ENCODE measurements at regions not wholly inside any gene's neighbourhood (a gene's known extent, or its start where the extent isn't known, plus 50 kb on each side); places are given as distances from the start of the nearest gene placed in this dataset.
A peak's percentile ranks its signal among the peaks of the same experiment; 100 is the strongest.
"Not testable (repeated sequence)": the region's sequence is repeated elsewhere in the genome, so short reads cannot be mapped to it uniquely, and the experiment has no call there.

DNA sequence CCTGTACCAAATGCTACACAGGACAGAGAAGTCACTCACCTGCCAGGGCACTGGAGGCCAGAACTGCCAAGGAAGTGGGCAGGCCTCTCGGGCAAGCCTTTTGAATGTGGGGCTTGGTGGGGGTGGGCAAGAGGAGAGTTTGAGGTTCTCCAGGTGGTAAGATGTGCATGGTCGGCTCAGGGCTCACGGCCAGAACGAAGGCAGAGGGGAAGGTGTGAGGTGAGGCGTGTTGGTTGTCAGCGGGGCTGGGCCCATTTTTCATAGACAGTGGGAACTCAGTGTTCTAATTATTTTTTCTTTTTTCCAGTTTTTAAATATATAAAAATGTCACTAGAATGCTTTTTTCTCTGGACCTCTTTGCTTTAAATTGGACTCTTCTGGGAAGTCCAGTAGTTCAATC lies 145.8 kb downstream of the BCL2L11 start:
- not testable (repeated sequence) for H3K4me3 ChIP-seq, H3K27ac ChIP-seq, H3K9me3 ChIP-seq, H3K27me3 ChIP-seq, H3K4me1 ChIP-seq, H3K36me3 ChIP-seq, ATAC-seq
- 69 to 100% methylated on average over 4 to 5 of the region's 6 CpGs for WGBS, 2 donors (ENCODE audit: low coverage in 1 of 2)

DNA sequence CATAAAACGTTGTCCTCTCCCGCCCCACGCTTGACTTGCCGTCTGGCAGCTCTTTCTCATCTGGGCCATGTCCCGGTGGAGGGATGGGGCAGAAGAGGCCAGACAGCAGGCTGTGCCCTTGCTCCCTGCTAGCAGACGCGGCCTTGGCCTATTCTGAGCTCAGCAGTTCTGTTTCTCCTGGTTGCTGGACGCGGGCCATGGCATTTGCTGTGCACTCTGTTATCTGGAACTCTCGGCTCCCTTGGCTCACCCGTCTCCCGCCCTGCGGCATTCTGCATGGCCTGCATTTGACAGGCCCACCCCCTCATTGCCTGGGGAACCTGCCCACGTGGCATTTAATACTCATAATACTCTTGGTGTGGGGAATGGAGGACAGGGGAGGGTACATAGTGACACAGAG lies 146.3 kb downstream of the BCL2L11 start:
- H3K9me3 ChIP-seq: not testable (repeated sequence)
- WGBS, 2 donors (ENCODE audit: low coverage in 1 of 2): no CpG with 5 or more reads among the region's 14 CpGs
- peak; percentile 79 for ATAC-seq

DNA sequence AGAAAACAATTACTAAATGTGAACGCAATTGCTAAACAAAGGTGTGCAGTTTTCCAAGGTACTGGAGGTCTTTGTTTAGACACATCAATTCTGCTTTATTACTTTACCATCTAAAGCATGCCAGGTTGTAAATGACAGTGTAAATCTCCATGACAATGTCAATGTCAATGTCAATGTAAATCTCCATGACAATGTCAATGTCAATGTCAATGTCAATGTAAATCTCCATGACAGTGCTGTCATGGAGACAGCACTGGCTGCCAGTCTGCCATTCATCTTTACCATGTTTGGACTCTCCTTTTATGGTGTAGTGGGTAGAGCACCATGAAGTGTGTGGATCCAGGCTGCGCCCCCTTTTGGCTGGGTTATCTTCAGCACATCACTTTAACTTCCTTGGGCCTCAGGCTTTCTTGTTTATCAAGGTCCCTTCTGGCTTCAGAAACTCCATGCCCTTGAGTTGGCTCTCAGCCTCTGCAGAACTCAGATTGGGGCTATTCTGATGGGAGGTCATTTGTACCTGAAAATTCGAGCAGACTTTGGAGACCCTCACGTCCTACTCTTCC lies 149.1 kb downstream of the BCL2L11 start:
- H3K9me3 ChIP-seq, H3K27me3 ChIP-seq, H3K4me3 ChIP-seq, H3K27ac ChIP-seq, H3K4me1 ChIP-seq, H3K36me3 ChIP-seq, ATAC-seq: not testable (repeated sequence)
- WGBS, 2 donors (ENCODE audit: low coverage in 1 of 2): no CpG with 5 or more reads among the region's 4 CpGs

More for the DNA sequence above, 146.3 kb downstream of the BCL2L11 start:
- not testable (repeated sequence) for H3K36me3 ChIP-seq, H3K27me3 ChIP-seq, H3K4me3 ChIP-seq, H3K27ac ChIP-seq, H3K4me1 ChIP-seq

DNA sequence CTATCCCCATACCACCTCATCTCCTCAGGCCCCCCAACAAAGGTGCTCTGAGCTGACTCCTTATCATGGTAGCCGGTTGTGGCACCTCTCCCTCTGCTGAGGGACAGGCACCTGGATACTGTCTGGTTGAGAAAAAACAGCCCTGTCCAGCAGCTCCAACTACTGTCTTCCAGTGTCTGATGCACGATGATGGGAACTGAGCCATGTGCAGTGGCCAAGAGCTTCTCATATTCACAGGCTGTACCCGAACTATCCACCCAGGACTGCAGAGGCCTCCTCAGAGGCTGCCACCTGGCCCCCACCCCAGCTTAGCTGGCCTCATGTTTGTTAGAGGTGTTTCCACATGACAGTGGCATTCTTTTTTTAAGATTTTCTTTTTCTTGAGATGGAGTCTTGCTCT lies 149.9 kb downstream of the BCL2L11 start:
- not testable (repeated sequence) for H3K27me3 ChIP-seq, H3K9me3 ChIP-seq, H3K4me3 ChIP-seq, H3K4me1 ChIP-seq, H3K27ac ChIP-seq, H3K36me3 ChIP-seq, ATAC-seq
- no CpG with 5 or more reads among the region's 3 CpGs for WGBS, 2 donors (ENCODE audit: low coverage in 1 of 2)

DNA sequence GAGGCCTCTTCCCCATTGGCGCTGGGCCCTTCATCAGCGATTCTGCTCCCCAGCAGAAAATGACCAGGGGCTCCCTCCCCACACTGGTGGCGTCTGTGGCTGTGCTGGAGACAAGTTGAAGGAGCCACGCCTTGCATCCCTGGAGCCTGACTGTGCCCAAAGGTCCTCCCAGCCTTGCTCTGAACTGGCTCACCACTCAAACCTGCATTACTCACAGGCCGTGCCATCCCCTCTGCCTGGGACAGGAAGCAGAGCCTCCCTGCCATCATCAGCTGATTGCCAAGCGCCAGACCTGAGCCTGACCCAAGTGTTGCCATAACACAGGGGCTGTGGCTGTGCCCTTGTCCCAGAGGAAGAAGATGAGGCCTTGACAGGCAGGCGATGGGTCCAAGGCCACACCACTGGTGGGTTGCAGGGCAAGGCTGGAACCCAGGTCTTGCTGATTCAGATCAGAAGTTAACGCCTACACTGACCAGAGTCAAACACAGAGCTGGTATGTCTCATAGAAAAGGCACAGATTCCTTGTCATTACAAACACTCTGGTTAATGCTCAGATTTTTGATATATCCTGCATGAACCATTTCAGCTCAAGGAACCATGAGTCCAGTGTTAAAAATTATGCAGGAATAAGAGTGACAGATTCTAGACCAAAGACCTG lies 151.1 kb downstream of the BCL2L11 start:
- H3K27me3 ChIP-seq, H3K4me1 ChIP-seq, H3K27ac ChIP-seq, ATAC-seq, H3K9me3 ChIP-seq, H3K36me3 ChIP-seq, H3K4me3 ChIP-seq: not testable (repeated sequence)
- WGBS, 2 donors (ENCODE audit: low coverage in 1 of 2): no CpG with 5 or more reads among the region's 8 CpGs

DNA sequence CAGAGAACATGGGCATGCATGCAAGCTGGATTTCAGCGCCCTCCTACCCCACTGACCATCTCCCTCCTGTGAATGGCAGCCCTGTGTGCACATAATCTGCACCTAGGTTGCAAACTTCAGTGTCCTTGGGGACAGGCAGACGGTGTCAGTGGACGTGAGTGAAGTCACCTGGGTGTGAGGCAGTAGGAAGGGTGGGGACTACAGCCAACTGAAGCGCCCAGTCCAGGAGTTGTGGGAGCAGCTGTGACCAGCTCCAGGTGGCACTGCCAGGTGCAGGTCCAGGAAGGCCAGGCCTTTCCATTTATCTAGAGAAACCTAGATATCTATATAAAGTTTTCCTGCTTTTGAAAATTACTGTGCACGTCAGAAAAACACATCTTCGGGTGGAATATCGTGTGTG lies 152.3 kb downstream of the BCL2L11 start:
- not testable (repeated sequence) for ATAC-seq, H3K4me1 ChIP-seq, H3K36me3 ChIP-seq, H3K27ac ChIP-seq, H3K27me3 ChIP-seq, H3K4me3 ChIP-seq, H3K9me3 ChIP-seq
- 71% methylated on average over 3 of the region's 7 CpGs; no CpG with 5 or more reads in 1 of the 2 donors for WGBS, 2 donors (ENCODE audit: low coverage in 1 of 2)

DNA sequence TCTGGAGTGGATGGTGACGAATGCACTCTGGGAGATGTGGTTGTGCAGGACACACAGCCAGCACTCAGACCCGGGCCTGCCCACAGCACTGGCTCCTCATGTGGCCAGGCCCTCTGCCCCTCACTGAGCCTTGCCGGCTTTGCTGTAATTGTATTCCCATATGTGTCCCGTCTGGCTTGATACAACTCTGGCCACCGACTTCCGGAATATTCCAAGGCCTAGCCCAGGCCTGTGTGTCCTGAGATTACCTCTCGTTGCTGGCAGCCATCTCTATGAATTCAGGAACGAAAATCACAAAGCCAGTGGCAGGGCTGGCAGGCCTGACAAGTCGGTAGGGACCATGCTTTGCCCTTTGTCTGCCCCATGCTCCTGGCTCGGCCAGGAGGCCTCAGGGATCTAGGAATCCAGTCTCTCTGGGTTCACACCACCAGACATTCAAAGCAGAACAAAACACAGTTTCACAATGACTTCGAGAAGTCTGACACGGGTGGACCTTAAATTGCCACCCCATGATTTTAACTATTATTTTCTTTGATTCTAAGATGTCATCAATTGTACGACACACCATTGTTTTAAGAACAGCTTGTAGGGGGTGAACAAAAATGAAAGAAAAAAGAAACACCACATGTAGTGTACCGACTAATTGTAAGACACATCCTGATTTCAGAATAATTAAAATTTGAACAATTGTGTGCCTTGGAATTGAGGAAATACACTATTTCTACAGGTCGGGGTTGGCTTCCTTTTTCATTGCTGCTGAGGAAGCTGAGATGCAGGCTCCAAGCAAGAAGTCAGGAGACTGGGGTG lies 154.5 kb downstream of the BCL2L11 start:
- not testable (repeated sequence) for H3K4me1 ChIP-seq, H3K4me3 ChIP-seq, H3K27me3 ChIP-seq, H3K9me3 ChIP-seq, H3K27ac ChIP-seq, H3K36me3 ChIP-seq
- peak; percentile 60 for ATAC-seq
- WGBS, 2 donors (ENCODE audit: low coverage in 1 of 2): 65 to 96% methylated on average over 4 of the region's 15 CpGs

DNA sequence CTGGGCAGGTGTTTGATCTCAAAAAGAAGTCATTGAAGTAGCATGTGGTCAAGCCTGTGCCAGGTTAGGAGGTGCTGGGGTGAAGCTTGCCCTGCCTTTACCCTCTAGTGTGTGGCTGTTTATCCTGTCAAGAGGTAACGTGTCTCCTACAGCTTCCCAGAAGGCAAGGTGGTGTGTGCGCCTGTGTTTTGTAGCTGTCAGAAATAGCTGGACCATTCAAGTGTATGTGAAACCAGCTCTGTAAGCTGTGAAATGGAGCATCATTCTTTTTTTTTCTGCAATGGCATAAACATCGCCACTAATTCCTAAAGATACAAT lies 155.1 kb downstream of the BCL2L11 start:
- H3K27ac ChIP-seq, H3K27me3 ChIP-seq, H3K4me3 ChIP-seq, ATAC-seq, H3K9me3 ChIP-seq, H3K4me1 ChIP-seq, H3K36me3 ChIP-seq: not testable (repeated sequence)
- WGBS, 2 donors (ENCODE audit: low coverage in 1 of 2): no CpG with 5 or more reads among the region's 3 CpGs

DNA sequence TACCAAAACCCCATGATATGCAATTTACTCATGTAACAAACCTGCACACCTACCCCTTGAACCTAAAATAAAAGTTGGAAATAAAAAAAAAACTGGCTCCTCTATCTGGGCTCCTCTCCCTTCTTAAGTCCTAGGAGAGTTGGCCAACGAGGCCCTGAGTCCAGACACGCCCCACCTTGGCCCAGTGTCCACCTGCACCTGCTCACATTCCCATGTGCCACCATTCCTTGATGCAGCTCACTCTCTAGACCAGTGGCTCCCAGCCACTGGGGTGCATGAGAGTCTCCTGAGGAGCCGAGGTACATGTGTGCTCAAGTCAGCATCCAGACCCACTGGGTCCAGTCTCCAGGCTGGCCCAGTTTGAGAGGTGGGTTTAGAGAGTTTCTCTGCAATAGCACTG lies 157.4 kb downstream of the BCL2L11 start:
- not testable (repeated sequence) for H3K4me3 ChIP-seq, H3K4me1 ChIP-seq, H3K27ac ChIP-seq, H3K27me3 ChIP-seq, H3K9me3 ChIP-seq, ATAC-seq, H3K36me3 ChIP-seq
- no CpG with 5 or more reads among the region's 3 CpGs for WGBS, 2 donors (ENCODE audit: low coverage in 1 of 2)

DNA sequence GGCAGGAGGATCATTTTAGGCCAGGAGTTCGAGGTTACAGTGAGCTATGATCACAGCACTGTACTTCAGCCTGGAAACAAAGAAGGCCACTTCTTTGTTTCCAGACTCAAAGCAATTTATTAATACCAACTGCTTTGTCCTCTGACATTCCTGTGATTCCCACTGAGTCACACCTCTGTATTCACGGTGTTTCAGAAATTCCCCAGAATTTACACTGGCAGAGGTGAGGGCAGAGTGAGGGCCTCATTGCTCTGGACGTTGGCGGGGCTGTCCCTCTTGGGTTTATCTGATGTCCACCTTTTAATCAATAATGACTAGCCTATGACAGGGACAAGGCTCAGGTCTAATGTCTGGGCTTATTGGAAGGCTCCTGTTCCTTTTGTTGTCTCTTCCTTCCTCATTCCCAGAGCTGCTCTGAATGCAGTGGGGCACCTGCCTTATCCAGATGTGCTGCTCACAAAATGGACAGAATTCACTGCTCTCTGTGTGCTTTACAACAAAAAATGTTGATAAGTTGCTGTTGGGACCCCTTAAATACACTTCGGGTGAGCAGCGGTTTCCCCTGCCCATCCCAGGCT lies 160.1 kb downstream of the BCL2L11 start:
- H3K36me3 ChIP-seq, H3K4me1 ChIP-seq, H3K27ac ChIP-seq, ATAC-seq, H3K4me3 ChIP-seq, H3K9me3 ChIP-seq, H3K27me3 ChIP-seq: not testable (repeated sequence)
- WGBS, 2 donors (ENCODE audit: low coverage in 1 of 2): no CpG with 5 or more reads among the region's 6 CpGs

DNA sequence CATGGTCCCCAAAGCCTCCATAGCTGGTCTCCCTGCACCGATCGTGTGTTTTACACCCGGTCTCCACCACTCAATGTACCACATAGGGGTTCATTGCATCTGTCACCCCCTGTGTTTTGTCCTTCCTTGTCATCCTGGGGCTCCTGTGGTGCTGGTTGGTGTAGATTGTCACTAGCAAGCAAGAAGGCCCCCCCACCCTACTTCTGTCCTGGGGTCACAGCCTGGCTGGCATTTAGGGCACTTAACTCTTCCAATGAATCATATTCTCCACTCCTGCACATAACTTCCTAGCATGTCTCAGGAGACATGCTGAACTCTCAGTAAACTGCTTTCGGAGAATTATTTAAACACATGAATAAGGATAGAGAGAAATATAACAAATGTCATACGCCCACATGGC lies 161.4 kb downstream of the BCL2L11 start:
- not testable (repeated sequence) for H3K36me3 ChIP-seq, H3K4me1 ChIP-seq, H3K4me3 ChIP-seq, H3K9me3 ChIP-seq, H3K27ac ChIP-seq, ATAC-seq, H3K27me3 ChIP-seq
- no CpG with 5 or more reads among the region's 5 CpGs for WGBS, 2 donors (ENCODE audit: low coverage in 1 of 2)

DNA sequence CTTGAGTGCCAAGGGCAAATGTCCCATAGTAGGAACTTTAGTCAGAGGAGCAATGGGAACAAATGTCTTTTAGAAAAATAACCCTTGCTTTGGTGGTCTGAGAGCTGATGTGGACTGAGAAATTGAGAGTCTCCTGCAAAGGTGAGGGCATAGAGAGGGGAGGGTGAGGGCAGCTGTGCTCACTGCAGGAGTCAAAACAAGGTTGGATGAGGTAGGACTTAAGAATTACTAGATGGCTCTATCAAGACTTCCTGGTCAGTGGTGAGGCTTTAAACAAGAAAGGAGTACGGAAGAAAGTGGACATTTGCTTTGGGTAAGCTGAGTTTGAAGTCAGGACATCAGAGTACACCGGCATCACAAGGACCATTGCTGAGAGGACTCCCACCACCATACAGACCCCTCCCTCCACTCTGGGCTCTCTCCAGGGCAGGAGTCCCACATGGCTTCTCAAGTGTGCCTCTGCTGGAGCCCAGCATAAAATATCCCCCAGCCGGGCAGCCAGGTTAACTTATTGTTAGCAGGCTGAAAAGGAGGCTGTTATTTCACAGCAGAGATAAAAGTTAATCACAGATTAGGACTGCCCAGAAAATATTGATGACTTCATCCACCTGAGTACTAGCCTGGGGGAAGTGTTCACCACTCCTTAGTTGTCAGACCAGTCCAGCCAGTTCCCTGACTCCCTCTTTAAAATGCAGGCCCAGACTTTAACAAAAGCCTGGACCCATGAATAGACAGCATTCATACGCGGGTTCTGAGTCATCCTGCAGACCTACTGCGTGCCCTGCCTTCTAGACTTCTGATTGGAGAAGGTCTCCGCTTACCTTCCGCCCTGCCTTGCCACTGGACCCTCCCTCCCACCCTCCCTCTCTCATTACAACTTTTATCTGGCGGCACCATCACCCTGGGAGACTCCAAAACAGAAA lies 167.2 kb downstream of the BCL2L11 start:
- H3K36me3 ChIP-seq, ATAC-seq, H3K27me3 ChIP-seq, H3K4me1 ChIP-seq, H3K9me3 ChIP-seq, H3K27ac ChIP-seq, H3K4me3 ChIP-seq: not testable (repeated sequence)
- WGBS, 2 donors (ENCODE audit: low coverage in 1 of 2): 80% methylated on average over 2 of the region's 9 CpGs; no CpG with 5 or more reads in 1 of the 2 donors

DNA sequence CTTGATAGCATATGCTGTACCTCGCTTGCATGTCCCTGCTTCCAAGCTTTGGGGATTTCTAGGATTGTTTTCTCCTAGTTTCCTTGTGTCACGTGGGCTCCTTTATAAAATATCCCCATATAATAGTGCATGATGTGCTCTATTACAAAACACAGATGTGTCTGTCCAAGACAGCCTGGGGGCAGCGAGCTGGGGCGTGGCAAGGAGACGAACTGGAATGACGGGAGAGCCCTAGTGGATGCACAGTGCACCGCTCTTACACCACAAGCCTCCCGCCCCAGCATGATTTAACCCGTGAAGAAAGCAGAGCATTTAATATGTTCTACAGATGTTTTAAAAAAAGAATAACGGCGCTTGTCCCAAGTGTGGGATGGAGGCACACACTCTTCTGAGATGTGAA lies 169.7 kb downstream of the BCL2L11 start:
- not testable (repeated sequence) for H3K27me3 ChIP-seq, H3K4me3 ChIP-seq, H3K27ac ChIP-seq, H3K9me3 ChIP-seq, H3K36me3 ChIP-seq, H3K4me1 ChIP-seq, ATAC-seq
- 78 to 83% methylated on average over 3 to 7 of the region's 11 CpGs for WGBS, 2 donors (ENCODE audit: low coverage in 1 of 2)

Data from gastroesophageal sphincter (tissue), 4 donors.